Right lung (tissue), 2 donors: ENCODE measurements at regions not wholly inside any gene's neighbourhood (a gene's known extent, or its start where the extent isn't known, plus 50 kb on each side); places are given as distances from the start of the nearest gene placed in this dataset.

Source experiments
- DNase-seq, 2 donors: peaks; one replicate each; pipeline ENCODE4 v3.0.0-alpha.2; 2013

- DNase-seq = no peak
Observed at GRCh38 chr7:35747611-35748010, 52.7 kb upstream of the HERPUD2 start.

GRCh38 chr7:35748371-35748770 lies 52.5 kb upstream of the SEPTIN7 start:
- DNase-seq = no peak

GRCh38 chr7:35749556-35749955 lies 51.3 kb upstream of the SEPTIN7 start:
- DNase-seq = peak; percentile 56 to 69
